ENCODE measurements at regions not wholly inside any gene's neighbourhood (a gene's known extent, or its start where the extent isn't known, plus 50 kb on each side); places are given as distances from the start of the nearest gene placed in this dataset.

GRCh38 chr11:30147293-30147692 lies 83.5 kb upstream of the FSHB start:
- no peak for TF ChIP-seq CTCF (IDR thresholded peaks at IDR 0.05)
- TF ChIP-seq POLR2A (IDR thresholded peaks at IDR 0.05) = no peak

Measured in body of pancreas (tissue), 4 donors.